ENCODE measurements at regions not wholly inside any gene's neighbourhood (a gene's known extent, or its start where the extent isn't known, plus 50 kb on each side); places are given as distances from the start of the nearest gene placed in this dataset.

- Mint-ChIP-seq H3K27me3 (no peaks in the 10 kb centered on the region), H3K36me3 (ENCODE audit: low read depth) (no peaks in the 10 kb centered on the region), H3K4me1 (no peaks in the 10 kb centered on the region), H3K4me3 (no peak overlapping the region), H3K27ac (no peak overlapping the region), H3K9me3 (peaks cover 9% of the 10 kb centered on the region)
- CTCF ChIA-PET: no interaction called here
- POLR2A ChIA-PET: no interaction called here
- no peak for DNase-seq
These were observed 436.1 kb upstream of the ADAMTS16 start for GRCh38 chr5:4703931-4704458.

GRCh38 chr5:4704951-4705350 is 435.2 kb upstream of the ADAMTS16 start:
- POLR2A ChIA-PET: no interaction called here
- Mint-ChIP-seq H3K36me3 (ENCODE audit: low read depth) (no peaks in the 10 kb centered on the region), H3K4me1 (no peaks in the 10 kb centered on the region), H3K27ac (no peak overlapping the region), H3K27me3 (no peaks in the 10 kb centered on the region), H3K9me3 (peaks cover 5% of the 10 kb centered on the region), H3K4me3 (no peak overlapping the region)
- no peak for DNase-seq
- CTCF ChIA-PET: no interaction called here

- H3K36me3 Mint-ChIP-seq (ENCODE audit: low read depth): no peaks in the 10 kb centered on the region
- H3K4me3 Mint-ChIP-seq: no peak overlapping the region
- ChIA-PET CTCF (no interaction called here), POLR2A (no interaction called here)
- no peak for DNase-seq
- no peaks in the 10 kb centered on the region for H3K4me1 Mint-ChIP-seq
- no peak overlapping the region for H3K27ac Mint-ChIP-seq
- no peaks in the 10 kb centered on the region for H3K27me3 Mint-ChIP-seq
- H3K9me3 Mint-ChIP-seq: peaks cover 11% of the 10 kb centered on the region
These were observed 423.3 kb upstream of the ADAMTS16 start for GRCh38 chr5:4716781-4717180.

- ChIA-PET POLR2A (no interaction called here), CTCF (no interaction called here)
- Mint-ChIP-seq H3K4me1 (no peaks in the 10 kb centered on the region), H3K27me3 (no peaks in the 10 kb centered on the region), H3K9me3 (peaks cover 5% of the 10 kb centered on the region), H3K36me3 (ENCODE audit: low read depth) (no peaks in the 10 kb centered on the region), H3K4me3 (no peak overlapping the region), H3K27ac (no peak overlapping the region)
- DNase-seq: no peak
These were observed 422.7 kb upstream of the ADAMTS16 start for GRCh38 chr5:4717446-4717845.

- POLR2A ChIA-PET: no interaction called here
- peaks cover 2% of the 10 kb centered on the region for H3K9me3 Mint-ChIP-seq
- H3K36me3 Mint-ChIP-seq (ENCODE audit: low read depth): no peaks in the 10 kb centered on the region
- no peaks in the 10 kb centered on the region for H3K4me1 Mint-ChIP-seq
- no peak for DNase-seq
- no peaks in the 10 kb centered on the region for H3K27me3 Mint-ChIP-seq
- CTCF ChIA-PET: no interaction called here
- H3K27ac Mint-ChIP-seq: no peak overlapping the region
- no peak overlapping the region for H3K4me3 Mint-ChIP-seq
These were observed 419.3 kb upstream of the ADAMTS16 start for GRCh38 chr5:4720831-4721230.

- H3K27me3 Mint-ChIP-seq: no peaks in the 10 kb centered on the region
- POLR2A ChIA-PET: no interaction called here
- H3K36me3 Mint-ChIP-seq (ENCODE audit: low read depth): no peaks in the 10 kb centered on the region
- H3K9me3 Mint-ChIP-seq: peaks cover 2% of the 10 kb centered on the region
- CTCF ChIA-PET: no interaction called here
- H3K27ac Mint-ChIP-seq: no peak overlapping the region
- no peaks in the 10 kb centered on the region for H3K4me1 Mint-ChIP-seq
- no peak for DNase-seq
- H3K4me3 Mint-ChIP-seq: no peak overlapping the region
These were observed 417.2 kb upstream of the ADAMTS16 start for GRCh38 chr5:4722886-4723285.

- no peak overlapping the region for H3K4me3 Mint-ChIP-seq
- no peaks in the 10 kb centered on the region for H3K36me3 Mint-ChIP-seq (ENCODE audit: low read depth)
- H3K4me1 Mint-ChIP-seq: no peaks in the 10 kb centered on the region
- ChIA-PET CTCF (no interaction called here), POLR2A (no interaction called here)
- no peak for DNase-seq
- H3K27ac Mint-ChIP-seq: no peak overlapping the region
- H3K27me3 Mint-ChIP-seq: no peaks in the 10 kb centered on the region
- H3K9me3 Mint-ChIP-seq: peaks cover 9% of the 10 kb centered on the region
These were observed 414.5 kb upstream of the ADAMTS16 start for GRCh38 chr5:4725594-4725993.

- CTCF ChIA-PET: no interaction called here
These were observed 409.9 kb upstream of the ADAMTS16 start for GRCh38 chr5:4730279-4730678.

GRCh38 chr5:4734348-4734747 is 405.8 kb upstream of the ADAMTS16 start:
- no peaks in the 10 kb centered on the region for H3K27me3 Mint-ChIP-seq
- POLR2A ChIA-PET: no interaction called here
- DNase-seq: no peak
- no peaks in the 10 kb centered on the region for H3K36me3 Mint-ChIP-seq (ENCODE audit: low read depth)
- CTCF ChIA-PET: no interaction called here
- peaks cover 25% of the 10 kb centered on the region for H3K9me3 Mint-ChIP-seq
- H3K27ac Mint-ChIP-seq: no peak overlapping the region
- H3K4me1 Mint-ChIP-seq: no peaks in the 10 kb centered on the region
- no peak overlapping the region for H3K4me3 Mint-ChIP-seq

More at GRCh38 chr5:4730279-4730678, 409.9 kb upstream of the ADAMTS16 start:
- Mint-ChIP-seq H3K27me3 (no peaks in the 10 kb centered on the region), H3K36me3 (ENCODE audit: low read depth) (no peaks in the 10 kb centered on the region), H3K27ac (no peak overlapping the region), H3K4me1 (no peaks in the 10 kb centered on the region), H3K9me3 (peaks cover 17% of the 10 kb centered on the region), H3K4me3 (no peak overlapping the region)
- no peak for DNase-seq
- POLR2A ChIA-PET: no interaction called here

GRCh38 chr5:4735261-4735660 is 404.9 kb upstream of the ADAMTS16 start:
- DNase-seq: no peak
- Mint-ChIP-seq H3K4me1 (no peaks in the 10 kb centered on the region), H3K27me3 (no peaks in the 10 kb centered on the region), H3K4me3 (no peak overlapping the region), H3K36me3 (ENCODE audit: low read depth) (no peaks in the 10 kb centered on the region), H3K27ac (no peak overlapping the region), H3K9me3 (peaks cover 25% of the 10 kb centered on the region)
- ChIA-PET CTCF (no interaction called here), POLR2A (no interaction called here)

GRCh38 chr5:4737868-4738267 is 402.3 kb upstream of the ADAMTS16 start:
- no peak for DNase-seq
- H3K27ac Mint-ChIP-seq: no peak overlapping the region

GRCh38 chr5:4738298-4738697 is 401.8 kb upstream of the ADAMTS16 start:
- Mint-ChIP-seq H3K27me3 (no peaks in the 10 kb centered on the region), H3K27ac (no peak overlapping the region), H3K36me3 (ENCODE audit: low read depth) (no peaks in the 10 kb centered on the region), H3K9me3 (peaks cover 26% of the 10 kb centered on the region), H3K4me3 (no peak overlapping the region), H3K4me1 (no peaks in the 10 kb centered on the region)
- CTCF ChIA-PET: no interaction called here
- POLR2A ChIA-PET: no interaction called here
- no peak for DNase-seq

More at GRCh38 chr5:4737868-4738267, 402.3 kb upstream of the ADAMTS16 start:
- Mint-ChIP-seq H3K4me1 (no peaks in the 10 kb centered on the region), H3K36me3 (ENCODE audit: low read depth) (no peaks in the 10 kb centered on the region), H3K4me3 (no peak overlapping the region), H3K27me3 (no peaks in the 10 kb centered on the region), H3K9me3 (peaks cover 26% of the 10 kb centered on the region)
- CTCF ChIA-PET: no interaction called here
- POLR2A ChIA-PET: no interaction called here

GRCh38 chr5:4740156-4740555 is 400.0 kb upstream of the ADAMTS16 start:
- ChIA-PET POLR2A (no interaction called here), CTCF (no interaction called here)
- Mint-ChIP-seq H3K4me3 (no peak overlapping the region), H3K36me3 (ENCODE audit: low read depth) (no peaks in the 10 kb centered on the region), H3K27me3 (no peaks in the 10 kb centered on the region), H3K9me3 (peaks cover 21% of the 10 kb centered on the region), H3K4me1 (no peaks in the 10 kb centered on the region), H3K27ac (no peak overlapping the region)
- no peak for DNase-seq

GRCh38 chr5:4758550-4758949 is 381.6 kb upstream of the ADAMTS16 start:
- Mint-ChIP-seq H3K27ac (no peak overlapping the region), H3K4me3 (no peak overlapping the region), H3K4me1 (no peaks in the 10 kb centered on the region), H3K9me3 (peaks cover 4% of the 10 kb centered on the region), H3K27me3 (no peaks in the 10 kb centered on the region), H3K36me3 (ENCODE audit: low read depth) (no peaks in the 10 kb centered on the region)
- CTCF ChIA-PET: no interaction called here
- no peak for DNase-seq
- POLR2A ChIA-PET: no interaction called here

- DNase-seq: no peak
- CTCF ChIA-PET: no interaction called here
- H3K36me3 Mint-ChIP-seq (ENCODE audit: low read depth): no peaks in the 10 kb centered on the region
- H3K4me1 Mint-ChIP-seq: no peaks in the 10 kb centered on the region
- POLR2A ChIA-PET: no interaction called here
- no peak overlapping the region for H3K4me3 Mint-ChIP-seq
- peaks cover 4% of the 10 kb centered on the region for H3K9me3 Mint-ChIP-seq
- no peaks in the 10 kb centered on the region for H3K27me3 Mint-ChIP-seq
- no peak overlapping the region for H3K27ac Mint-ChIP-seq
These were observed 381.1 kb upstream of the ADAMTS16 start for GRCh38 chr5:4758996-4759395.

Data from activated CD4-positive, alpha-beta memory T cell treated with anti-CD3 and anti-CD28 coated beads, Interleukin-2, amount 10 ng/mL, durations not matched to agents 7 days and 5 days (primary cell).